CD14-positive monocyte (primary cell): ENCODE measurements at regions not wholly inside any gene's neighbourhood (a gene's known extent, or its start where the extent isn't known, plus 50 kb on each side); places are given as distances from the start of the nearest gene placed in this dataset.

Experiments used
- DNase-seq, 3 donors: peaks; one replicate each; pipeline ENCODE4 v3.0.0-alpha.2; 2011 to 2022
- H2AFZ ChIP-seq: 2 replicates; pipeline ENCODE4 v1.6.0; 2012; ENCODE audit warnings: mild to moderate bottlenecking, low read depth, low read length, inconsistent platforms; ENCODE audit not compliant: insufficient read depth, poor library complexity, severe bottlenecking
- H3K27ac ChIP-seq, 2 donors: 1 replicate in 1 of 2; 2 replicates in 1 of 2; pipeline ENCODE4 v1.5.1; 2012 to 2013; ENCODE audit warnings: low read length in 2 of 2, control low read depth in 1 of 2, inconsistent platforms in 1 of 2, low read depth in 1 of 2, mild to moderate bottlenecking in 1 of 2
- H3K27me3 ChIP-seq, 2 donors: one replicate each; pipeline versions ENCODE4 v1.6.0 to v1.6.1; 2011 to 2013; ENCODE audit warnings: low read length in 2 of 2; ENCODE audit not compliant: control insufficient read depth in 2 of 2, insufficient read depth in 2 of 2
- H3K36me3 ChIP-seq, 2 donors: replicated peaks in 1 of 2; 1 replicate in 1 of 2; 2 replicates in 1 of 2; pipeline versions ENCODE4 v1.5.1 to v1.6.1; 2012 to 2013; ENCODE audit warnings: low read length in 2 of 2, control low read depth in 1 of 2, inconsistent platforms in 1 of 2, mild to moderate bottlenecking in 1 of 2; ENCODE audit not compliant: insufficient read depth in 2 of 2, control insufficient read depth in 1 of 2
- H3K4me1 ChIP-seq, 2 donors: 1 replicate in 1 of 2; 2 replicates in 1 of 2; pipeline versions ENCODE4 v1.5.1 to v1.6.1; 2012 to 2013; ENCODE audit warnings: low read length in 2 of 2, control low read depth in 1 of 2, inconsistent platforms in 1 of 2, mild to moderate bottlenecking in 1 of 2, moderate library complexity in 1 of 2; ENCODE audit not compliant: insufficient read depth in 2 of 2, control insufficient read depth in 1 of 2
- H3K4me2 ChIP-seq: replicated peaks from 2 replicates; pipeline ENCODE3; 2012; ENCODE audit warnings: low read length, moderate library complexity, mild to moderate bottlenecking; ENCODE audit not compliant: poor library complexity, severe bottlenecking; ENCODE audit errors: extremely low read depth
- H3K4me3 ChIP-seq, 3 experiments: fragments of 200-600 bp in 1 of 3; sonication (generic) in 1 of 3; replicated peaks in 1 of 3; 1 replicate in 2 of 3; 2 replicates in 1 of 3; pipeline ENCODE4 v1.5.1; 2011 to 2013; ENCODE audit warnings: low read length in 3 of 3, mild to moderate bottlenecking in 3 of 3, control low read depth in 2 of 3, low read depth in 2 of 3, inconsistent platforms in 1 of 3, moderate library complexity in 1 of 3
- H3K79me2 ChIP-seq: 2 replicates; pipeline ENCODE4 v1.6.0; 2012; ENCODE audit warnings: mild to moderate bottlenecking, control low read depth, inconsistent platforms, low read length, moderate library complexity; ENCODE audit not compliant: insufficient read depth
- H3K9ac ChIP-seq: 2 replicates; pipeline ENCODE4 v1.6.0; 2017; ENCODE audit warnings: low read length, mild to moderate bottlenecking; ENCODE audit not compliant: insufficient read depth, poor library complexity, severe bottlenecking
- H3K9me3 ChIP-seq, 2 donors: replicated peaks in 1 of 2; 1 replicate in 1 of 2; 2 replicates in 1 of 2; pipeline versions ENCODE4 v1.5.1 to v1.6.1; 2012 to 2013; ENCODE audit warnings: low read length in 2 of 2, control low read depth in 1 of 2; ENCODE audit not compliant: control insufficient read depth in 1 of 2, insufficient read depth in 1 of 2
- H4K20me1 ChIP-seq: 2 replicates; pipeline ENCODE4 v1.6.0; 2012; ENCODE audit warnings: mild to moderate bottlenecking, low read length, control low read depth, moderate library complexity; ENCODE audit not compliant: insufficient read depth
- H3K27ac Mint-ChIP-seq, 7 donors: one replicate each; pipeline ENCODE4 v1.8.0; 2020; ENCODE audit warnings: mild to moderate bottlenecking in 7 of 7, mixed read lengths in 7 of 7, moderate library complexity in 6 of 7, inconsistent platforms in 2 of 7
- H3K27me3 Mint-ChIP-seq, 3 donors: one replicate each; pipeline ENCODE4 v1.8.0; 2021 to 2022; ENCODE audit warnings: low read depth in 3 of 3, mild to moderate bottlenecking in 3 of 3, mixed read lengths in 3 of 3, moderate library complexity in 3 of 3, inconsistent platforms in 1 of 3
- H3K36me3 Mint-ChIP-seq, 2 donors: one replicate each; pipeline ENCODE4 v1.8.0; 2020; ENCODE audit warnings: mixed read lengths in 2 of 2, inconsistent platforms in 1 of 2, mild to moderate bottlenecking in 1 of 2
- H3K4me1 Mint-ChIP-seq: one replicate; pipeline ENCODE4 v1.8.0; 2020; ENCODE audit warnings: mild to moderate bottlenecking, mixed read lengths
- H3K4me3 Mint-ChIP-seq, 2 donors: one replicate each; pipeline ENCODE4 v1.8.0; 2020; ENCODE audit warnings: mild to moderate bottlenecking in 2 of 2, mixed read lengths in 2 of 2, moderate library complexity in 1 of 2
- H3K9me3 Mint-ChIP-seq, 7 donors: one replicate each; pipeline ENCODE4 v1.8.0; 2020 to 2022; ENCODE audit warnings: mixed read lengths in 7 of 7, mild to moderate bottlenecking in 6 of 7, moderate library complexity in 6 of 7, inconsistent platforms in 2 of 7
- CTCF ChIP-seq: fragments of 200-600 bp; IDR thresholded peaks from one replicate; pipeline ENCODE4 v1.8.0; 2022; ENCODE audit warnings: antibody characterized with exemption, mild to moderate bottlenecking
- WGBS: methylation state at CpG from one replicate; pipeline ENCODE4 v1.1.5; 2013; ENCODE audit warnings: missing lambda C conversion rate; ENCODE audit not compliant: insufficient coverage; 5-methylcytosine and 5-hydroxymethylcytosine counted together
- intact Hi-C, 2 donors: fragments of 100-400 bp; cut with micrococcal nuclease; formaldehyde crosslinking; loops; one replicate each; pipeline versions ENCODE4 v1.15.0 to v1.15.1; 2023

GRCh38 chr22:48941903-48942575 lies 885.6 kb downstream of the BRD1 start:
- H3K27me3 Mint-ChIP-seq = peaks cover 2 to 6% (median 3%) of the 10 kb centered on the region in 3 donors
- H3K27me3 ChIP-seq = no peaks in the 10 kb centered on the region
- H3K27ac ChIP-seq = no peak overlapping the region
- H4K20me1 ChIP-seq = no peaks in the 10 kb centered on the region
- H3K79me2 ChIP-seq = no peaks in the 10 kb centered on the region
- no peak overlapping the region for H2AFZ ChIP-seq
- no peak overlapping the region for H3K4me3 ChIP-seq
- no peak for TF ChIP-seq CTCF
- H3K9me3 ChIP-seq = no peaks in the 10 kb centered on the region
- H3K4me1 ChIP-seq = no peaks in the 10 kb centered on the region
- intact Hi-C loops = no loop called here
- H3K9me3 Mint-ChIP-seq = peaks cover 0 to 4% (median 1%) of the 10 kb centered on the region in 7 donors
- WGBS = 87% methylated on average over 11 of the region's 12 CpGs
- H3K36me3 ChIP-seq = no peaks in the 10 kb centered on the region
- DNase-seq = no peak
- H3K4me1 Mint-ChIP-seq = no peaks in the 10 kb centered on the region
- no peak overlapping the region for H3K4me2 ChIP-seq
- no peak overlapping the region for H3K27ac Mint-ChIP-seq
- H3K9ac ChIP-seq = no peak overlapping the region
- H3K4me3 Mint-ChIP-seq = no peak overlapping the region
- no peaks in the 10 kb centered on the region for H3K36me3 Mint-ChIP-seq

- H3K4me1 ChIP-seq = no peaks in the 10 kb centered on the region
- no peaks in the 10 kb centered on the region for H3K79me2 ChIP-seq
- peaks cover 0 to 3% of the 10 kb centered on the region in 2 donors for H3K9me3 ChIP-seq
- intact Hi-C loops = no loop called here
- no peak overlapping the region for H3K4me2 ChIP-seq
- Mint-ChIP-seq H3K27ac (no peak overlapping the region), H3K9me3 (peaks cover 1 to 5% (median 3%) of the 10 kb centered on the region in 7 donors), H3K4me1 (no peaks in the 10 kb centered on the region), H3K27me3 (peaks cover 3 to 6% (median 3%) of the 10 kb centered on the region in 3 donors), H3K36me3 (no peaks in the 10 kb centered on the region), H3K4me3 (no peak overlapping the region)
- no peak for TF ChIP-seq CTCF
- H3K36me3 ChIP-seq = no peaks in the 10 kb centered on the region
- no peak overlapping the region for H2AFZ ChIP-seq
- H3K27me3 ChIP-seq = no peaks in the 10 kb centered on the region
- no peak overlapping the region for H3K27ac ChIP-seq
- H3K9ac ChIP-seq = no peak overlapping the region
- 91% methylated on average over 14 of the region's 23 CpGs for WGBS
- H3K4me3 ChIP-seq = no peak overlapping the region
- DNase-seq = no peak
- H4K20me1 ChIP-seq = no peaks in the 10 kb centered on the region
Measured at GRCh38 chr22:48941033-48941902, 886.4 kb downstream of the BRD1 start.
